Body of pancreas (tissue), 4 donors: ENCODE measurements at regions not wholly inside any gene's neighbourhood (a gene's known extent, or its start where the extent isn't known, plus 50 kb on each side); places are given as distances from the start of the nearest gene placed in this dataset.

Experiments
- CTCF ChIP-seq, 7 experiments: fragments of 450-650 bp in 4 of 7; fragments of 200-600 bp in 3 of 7; sonication (generic) in 3 of 7; IDR thresholded peaks; one replicate each; pipeline ENCODE4 v1.5.1; 2016 to 2019; ENCODE audit warnings: antibody characterized with exemption in 7 of 7
- POLR2A ChIP-seq, 3 donors: fragments of 450-650 bp; IDR thresholded peaks; one replicate each; pipeline ENCODE4 v1.6.1; 2016; ENCODE audit warnings: antibody characterized with exemption in 3 of 3, mild to moderate bottlenecking in 2 of 3

- no peak for TF ChIP-seq CTCF (IDR thresholded peaks at IDR 0.05)
- TF ChIP-seq POLR2A (IDR thresholded peaks at IDR 0.05): no peak
Measured at GRCh38 chr12:58291106-58291505, 349.7 kb downstream of the ATP23 start.
